Large intestine (tissue), 3 donors: ENCODE measurements at regions not wholly inside any gene's neighbourhood (a gene's known extent, or its start where the extent isn't known, plus 50 kb on each side); places are given as distances from the start of the nearest gene placed in this dataset.

Experiments used
- DNase-seq, 2 donors: peaks; one replicate each; pipeline versions ENCODE4 v3.0.0 to v3.0.0-alpha.2; 2013
- H3K27ac ChIP-seq: one replicate; pipeline ENCODE4 v1.5.1; 2013; ENCODE audit warnings: low read length
- H3K27me3 ChIP-seq: 2 replicates; pipeline ENCODE4 v1.6.1; 2013; ENCODE audit warnings: low read length; ENCODE audit not compliant: control insufficient read depth, insufficient read depth
- H3K36me3 ChIP-seq: 2 replicates; pipeline ENCODE4 v1.6.1; 2013; ENCODE audit warnings: low read length; ENCODE audit not compliant: control insufficient read depth, insufficient read depth
- H3K4me1 ChIP-seq: one replicate; pipeline ENCODE4 v1.6.1; 2013; ENCODE audit warnings: low read length; ENCODE audit not compliant: control insufficient read depth, insufficient read depth
- H3K4me3 ChIP-seq: one replicate; pipeline ENCODE4 v1.5.1; 2013; ENCODE audit warnings: low read length
- H3K9me3 ChIP-seq: one replicate; pipeline ENCODE4 v1.6.1; 2013; ENCODE audit warnings: mild to moderate bottlenecking, low read depth, low read length, moderate library complexity; ENCODE audit not compliant: control insufficient read depth
- WGBS: methylation state at CpG from one replicate; pipeline ENCODE4 v1.1.5; 2013; ENCODE audit warnings: low lambda C conversion rate; ENCODE audit not compliant: insufficient coverage; 5-methylcytosine and 5-hydroxymethylcytosine counted together

DNA sequence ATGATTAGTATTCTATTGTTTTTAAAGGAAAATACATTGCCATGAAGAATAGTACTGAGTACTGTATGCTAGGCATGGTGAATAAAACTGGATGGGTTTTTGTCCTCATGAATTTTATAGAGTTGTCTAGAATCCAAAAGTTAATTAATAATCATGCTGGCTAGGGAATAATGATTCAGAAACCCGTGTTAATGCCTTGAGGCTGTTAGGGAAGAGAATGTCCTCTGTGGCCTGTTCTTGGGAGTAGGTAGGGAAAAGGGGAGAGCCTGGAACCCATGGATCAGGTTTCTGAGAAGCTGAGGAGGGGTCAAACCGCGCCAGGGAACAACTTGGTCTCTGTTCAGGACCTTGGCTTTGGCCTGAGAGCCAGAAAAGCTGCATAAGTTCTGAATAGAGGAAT, 1376.3 kb upstream of the SLC10A2 start:
- Histone ChIP-seq H3K27me3 (no peaks in the 10 kb centered on the region), H3K4me1 (no peaks in the 10 kb centered on the region), H3K4me3 (no peak overlapping the region), H3K27ac (no peak overlapping the region), H3K36me3 (no peaks in the 10 kb centered on the region), H3K9me3 (no peaks in the 10 kb centered on the region)
- WGBS = no CpG with 5 or more reads among the region's 3 CpGs
- no peak for DNase-seq

- Histone ChIP-seq H3K27ac (no peak overlapping the region), H3K9me3 (no peaks in the 10 kb centered on the region), H3K4me3 (no peak overlapping the region), H3K36me3 (no peaks in the 10 kb centered on the region), H3K4me1 (no peaks in the 10 kb centered on the region), H3K27me3 (no peaks in the 10 kb centered on the region)
- WGBS = 80% methylated on average over 1 of the region's 2 CpGs
- no peak for DNase-seq
Observed at GRCh38 chr13:104436555-104436954, 1370.3 kb upstream of the SLC10A2 start.

- Histone ChIP-seq H3K4me3 (no peak overlapping the region), H3K27me3 (no peaks in the 10 kb centered on the region), H3K9me3 (no peaks in the 10 kb centered on the region), H3K36me3 (no peaks in the 10 kb centered on the region), H3K27ac (no peak overlapping the region), H3K4me1 (no peaks in the 10 kb centered on the region)
- 83% methylated on average over 1 of the region's 1 CpG for WGBS
- DNase-seq = no peak
Observed at GRCh38 chr13:104431895-104432294, 1365.7 kb upstream of the SLC10A2 start.

DNA sequence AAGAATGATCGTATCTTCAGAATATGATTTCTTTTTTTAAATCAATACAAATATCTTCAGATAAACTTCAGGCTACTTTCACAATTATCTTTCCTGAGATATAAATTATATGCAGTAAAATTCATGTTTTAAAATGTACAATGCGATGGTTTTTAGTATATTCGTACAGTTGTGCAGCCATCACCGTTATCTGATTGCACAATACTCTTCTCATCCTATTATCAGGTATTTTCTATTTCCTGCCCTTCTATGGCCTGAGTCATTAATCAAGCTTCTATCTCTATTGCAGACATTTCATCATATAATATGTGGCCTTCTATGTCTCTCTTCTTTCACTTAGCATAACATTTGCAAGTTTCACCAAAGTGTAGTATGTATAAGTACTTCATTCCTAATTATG, 1360.2 kb upstream of the SLC10A2 start:
- Histone ChIP-seq H3K36me3 (no peaks in the 10 kb centered on the region), H3K9me3 (no peaks in the 10 kb centered on the region), H3K4me1 (no peaks in the 10 kb centered on the region), H3K4me3 (no peak overlapping the region), H3K27ac (no peak overlapping the region), H3K27me3 (no peaks in the 10 kb centered on the region)
- WGBS = 84% methylated on average over 2 of the region's 4 CpGs
- no peak for DNase-seq

DNA sequence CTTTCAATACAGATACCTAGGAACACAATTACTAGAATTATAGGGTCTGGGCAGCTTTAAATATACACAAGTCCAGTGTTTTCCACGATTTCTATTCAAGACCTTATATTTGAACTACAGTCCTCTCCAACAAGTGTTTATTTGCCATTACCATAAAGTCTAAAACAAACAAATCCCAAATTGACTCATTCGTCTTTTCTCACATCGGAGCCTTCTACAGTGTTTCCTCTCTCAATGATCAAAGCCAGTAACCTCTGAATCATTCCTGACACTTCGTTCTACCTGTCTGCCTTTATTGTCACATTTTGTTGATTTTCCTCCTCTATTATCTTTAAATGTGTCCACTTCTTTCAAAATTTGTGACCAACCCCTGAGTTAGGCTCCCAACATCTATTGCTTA, 1356.5 kb upstream of the SLC10A2 start:
- Histone ChIP-seq H3K4me1 (no peaks in the 10 kb centered on the region), H3K27ac (no peak overlapping the region), H3K36me3 (no peaks in the 10 kb centered on the region), H3K9me3 (no peaks in the 10 kb centered on the region), H3K27me3 (no peaks in the 10 kb centered on the region), H3K4me3 (no peak overlapping the region)
- no peak for DNase-seq
- 67% methylated on average over 3 of the region's 4 CpGs for WGBS

DNA sequence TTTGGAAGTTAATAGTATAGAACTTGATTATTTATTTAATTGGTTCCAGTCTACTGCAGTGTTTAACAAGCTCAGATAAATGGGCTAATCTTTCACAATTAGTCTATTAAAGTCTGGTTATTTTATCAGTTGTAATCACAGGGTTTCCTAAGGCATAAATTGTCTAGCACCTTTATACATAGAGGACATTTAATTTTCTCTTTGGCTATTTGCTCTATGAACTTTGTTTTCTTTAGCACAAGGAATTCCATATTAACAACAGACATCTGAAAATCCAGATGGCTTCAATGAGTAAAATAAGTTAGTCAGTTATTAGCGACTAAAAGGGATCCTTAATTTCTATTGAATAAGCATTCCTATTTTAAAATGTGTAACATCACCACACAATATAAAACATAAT, 1350.8 kb upstream of the SLC10A2 start:
- H3K36me3 ChIP-seq = no peaks in the 10 kb centered on the region
- no peaks in the 10 kb centered on the region for H3K27me3 ChIP-seq
- DNase-seq = no peak
- WGBS = no CpG with 5 or more reads among the region's 1 CpG
- H3K4me1 ChIP-seq = no peaks in the 10 kb centered on the region
- no peaks in the 10 kb centered on the region for H3K9me3 ChIP-seq
- no peak overlapping the region for H3K4me3 ChIP-seq
- no peak overlapping the region for H3K27ac ChIP-seq

- no peak for DNase-seq
- H3K9me3 ChIP-seq = no peaks in the 10 kb centered on the region
Observed at GRCh38 chr13:104414771-104415170, 1348.6 kb upstream of the SLC10A2 start.

GRCh38 chr13:104414181-104414580, 1348.0 kb upstream of the SLC10A2 start:
- WGBS = no CpG with 5 or more reads among the region's 2 CpGs
- Histone ChIP-seq H3K4me3 (no peak overlapping the region), H3K27me3 (no peaks in the 10 kb centered on the region), H3K4me1 (no peaks in the 10 kb centered on the region), H3K9me3 (no peaks in the 10 kb centered on the region), H3K27ac (no peak overlapping the region), H3K36me3 (no peaks in the 10 kb centered on the region)
- no peak for DNase-seq

More at GRCh38 chr13:104414771-104415170, 1348.6 kb upstream of the SLC10A2 start:
- Histone ChIP-seq H3K27me3 (no peaks in the 10 kb centered on the region), H3K27ac (no peak overlapping the region), H3K4me1 (no peaks in the 10 kb centered on the region), H3K4me3 (no peak overlapping the region), H3K36me3 (no peaks in the 10 kb centered on the region)
- WGBS = 40% methylated on average over 1 of the region's 4 CpGs

DNA sequence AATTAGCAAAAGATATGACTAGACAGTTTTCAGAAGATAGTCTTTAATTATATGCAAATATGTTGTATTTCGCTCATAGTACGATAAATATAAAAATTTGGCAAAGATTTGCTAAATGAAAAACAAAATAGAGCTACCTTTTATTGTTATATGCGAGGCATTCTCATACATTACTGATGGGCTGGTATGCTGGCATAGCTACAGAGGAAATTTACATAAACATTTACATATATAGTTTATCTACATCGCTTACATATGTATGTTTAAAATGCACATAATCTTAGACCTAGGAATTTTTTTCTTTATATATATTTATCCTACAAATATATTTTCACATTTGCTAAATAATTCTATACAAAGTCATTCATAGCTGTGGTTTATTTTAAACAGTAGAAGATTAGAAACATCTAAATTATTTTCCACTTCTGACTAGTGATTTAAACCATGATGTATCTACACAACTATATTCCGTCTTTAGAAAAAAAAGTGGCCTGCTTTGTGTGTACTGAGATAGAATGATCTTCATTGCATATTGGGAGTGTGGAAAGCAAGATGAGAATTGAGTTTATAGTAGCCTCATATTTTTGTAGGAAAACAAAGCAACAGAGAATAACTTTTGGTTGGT, 1345.0 kb upstream of the SLC10A2 start:
- no peak for DNase-seq
- 84% methylated on average over 5 of the region's 5 CpGs for WGBS
- Histone ChIP-seq H3K36me3 (no peaks in the 10 kb centered on the region), H3K9me3 (no peaks in the 10 kb centered on the region), H3K4me3 (no peak overlapping the region), H3K27ac (no peak overlapping the region), H3K27me3 (no peaks in the 10 kb centered on the region), H3K4me1 (no peaks in the 10 kb centered on the region)

DNA sequence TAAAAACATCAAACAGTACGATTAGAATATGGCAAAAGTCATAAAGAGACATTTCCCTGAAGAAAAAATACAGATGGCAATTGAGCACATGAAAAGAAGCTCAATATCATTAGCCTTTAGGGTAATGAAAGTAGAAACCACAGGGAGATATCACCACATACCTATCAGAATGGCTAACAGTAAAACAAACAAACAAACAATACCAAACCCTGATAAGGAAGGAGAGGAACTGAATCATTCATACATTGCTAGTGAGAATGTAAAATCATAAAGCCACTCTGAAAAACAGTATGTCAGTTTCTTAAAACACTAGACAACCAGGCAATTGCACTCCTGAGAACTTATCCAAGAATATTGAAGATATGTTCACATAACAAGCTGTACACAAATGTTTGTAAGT, 1342.5 kb upstream of the SLC10A2 start:
- no peak overlapping the region for H3K4me3 ChIP-seq
- WGBS = 67% methylated on average over 1 of the region's 1 CpG
- no peaks in the 10 kb centered on the region for H3K9me3 ChIP-seq
- no peaks in the 10 kb centered on the region for H3K36me3 ChIP-seq
- no peaks in the 10 kb centered on the region for H3K4me1 ChIP-seq
- no peak for DNase-seq
- no peak overlapping the region for H3K27ac ChIP-seq
- no peaks in the 10 kb centered on the region for H3K27me3 ChIP-seq

GRCh38 chr13:104404325-104404724, 1338.1 kb upstream of the SLC10A2 start:
- H3K27ac ChIP-seq = no peak overlapping the region
- no peaks in the 10 kb centered on the region for H3K27me3 ChIP-seq
- WGBS = 50% methylated on average over 2 of the region's 2 CpGs
- H3K4me1 ChIP-seq = no peaks in the 10 kb centered on the region
- no peak overlapping the region for H3K4me3 ChIP-seq
- H3K36me3 ChIP-seq = no peaks in the 10 kb centered on the region
- no peaks in the 10 kb centered on the region for H3K9me3 ChIP-seq
- DNase-seq = no peak
